Middle frontal gyrus (tissue), 1 donor: ENCODE measurements at regions not wholly inside any gene's neighbourhood (a gene's known extent, or its start where the extent isn't known, plus 50 kb on each side); places are given as distances from the start of the nearest gene placed in this dataset.
"Not testable (repeated sequence)": the region's sequence is repeated elsewhere in the genome, so short reads cannot be mapped to it uniquely, and the experiment has no call there.

ENCODE experiments used
- DNase-seq: peaks from one replicate; pipeline ENCODE4 v3.0.0-alpha.2; 2015; ENCODE audit warnings: low spot score; ENCODE audit errors: extremely low spot score

GRCh38 chr4:63302078-63302477 is 1107.2 kb downstream of the TECRL start:
- no peak for DNase-seq

- DNase-seq: no peak
Observed at GRCh38 chr4:63296773-63297172, 1112.5 kb downstream of the TECRL start.

- DNase-seq: no peak
Observed at GRCh38 chr4:63275491-63275890, 1133.8 kb downstream of the TECRL start.

GRCh38 chr4:63269156-63269555 is 1140.1 kb downstream of the TECRL start:
- no peak for DNase-seq

GRCh38 chr4:63233671-63234070 is 1175.6 kb downstream of the TECRL start:
- no peak for DNase-seq

- no peak for DNase-seq
Observed at GRCh38 chr4:63232058-63232457, 1177.2 kb downstream of the TECRL start.

GRCh38 chr4:63226229-63226628 is 1183.0 kb downstream of the TECRL start:
- DNase-seq: no peak

GRCh38 chr4:63222466-63222865 is 1186.8 kb downstream of the TECRL start:
- no peak for DNase-seq

- no peak for DNase-seq
Observed at GRCh38 chr4:63221477-63221876, 1187.8 kb downstream of the TECRL start.

GRCh38 chr4:63218856-63219255 is 1190.4 kb downstream of the TECRL start:
- DNase-seq: no peak

GRCh38 chr4:63214076-63214475 is 1195.2 kb downstream of the TECRL start:
- DNase-seq: no peak

- no peak for DNase-seq
Observed at GRCh38 chr4:63211776-63212479, 1197.3 kb downstream of the TECRL start.

- no peak for DNase-seq
Observed at GRCh38 chr4:63211375-63211774, 1197.9 kb downstream of the TECRL start.

GRCh38 chr4:63193029-63193428 is 1216.2 kb downstream of the TECRL start:
- DNase-seq: not testable (repeated sequence)

GRCh38 chr4:63171341-63171740 is 1237.9 kb downstream of the TECRL start:
- DNase-seq: no peak

- no peak for DNase-seq
Observed at GRCh38 chr4:63170923-63171322, 1238.3 kb downstream of the TECRL start.

GRCh38 chr4:63169836-63170235 is 1239.4 kb downstream of the TECRL start:
- DNase-seq: no peak

GRCh38 chr4:63155561-63155960 is 1253.7 kb downstream of the TECRL start:
- DNase-seq: no peak

- no peak for DNase-seq
Observed at GRCh38 chr4:63123441-63123840, 1285.8 kb downstream of the TECRL start.

- no peak for DNase-seq
Observed at GRCh38 chr4:63122955-63123354, 1286.3 kb downstream of the TECRL start.

GRCh38 chr4:63106600-63106999 is 1302.7 kb downstream of the TECRL start:
- no peak for DNase-seq

GRCh38 chr4:63105839-63106238 is 1303.4 kb downstream of the TECRL start:
- no peak for DNase-seq

- DNase-seq: no peak
Observed at GRCh38 chr4:63090641-63091040, 1318.6 kb downstream of the TECRL start.

- DNase-seq: no peak
Observed at GRCh38 chr4:63085091-63085490, 1324.2 kb downstream of the TECRL start.
